DMS114 treated with DMSO at 0.1 percent for 48 hours (cell line): ENCODE measurements at regions not wholly inside any gene's neighbourhood (a gene's known extent, or its start where the extent isn't known, plus 50 kb on each side); places are given as distances from the start of the nearest gene placed in this dataset.
"Not testable (repeated sequence)": the region's sequence is repeated elsewhere in the genome, so short reads cannot be mapped to it uniquely, and the experiment has no call there.

Experiments
- DNase-seq: peaks from one replicate; lab custom pipeline; 2025; ENCODE audit not compliant: unreplicated experiment; lab: John Stamatoyannopoulos, UW

- no peak for DNase-seq
These were observed 136.3 kb downstream of the TFAP2C start for GRCh38 chr20:56765172-56766073.

- DNase-seq, result no peak
These were observed 137.4 kb downstream of the TFAP2C start for GRCh38 chr20:56766528-56766927.

- DNase-seq, result no peak
These were observed 141.0 kb downstream of the TFAP2C start for GRCh38 chr20:56769921-56770600.

GRCh38 chr20:56773749-56774148, 144.6 kb downstream of the TFAP2C start:
- DNase-seq, result no peak

GRCh38 chr20:56774873-56775272, 145.8 kb downstream of the TFAP2C start:
- no peak for DNase-seq

- no peak for DNase-seq
These were observed 147.2 kb downstream of the TFAP2C start for GRCh38 chr20:56776345-56776744.

GRCh38 chr20:56778765-56779195, 149.7 kb downstream of the TFAP2C start:
- DNase-seq, result no peak

GRCh38 chr20:56779452-56780143, 150.5 kb downstream of the TFAP2C start:
- no peak for DNase-seq

- no peak for DNase-seq
These were observed 151.2 kb downstream of the TFAP2C start for GRCh38 chr20:56780266-56780665.

- DNase-seq, result no peak
These were observed 152.1 kb downstream of the TFAP2C start for GRCh38 chr20:56781108-56781739.

GRCh38 chr20:56781987-56782560, 153.0 kb downstream of the TFAP2C start:
- not testable (repeated sequence) for DNase-seq

- not testable (repeated sequence) for DNase-seq
These were observed 153.7 kb downstream of the TFAP2C start for GRCh38 chr20:56782814-56783213.

- DNase-seq, result no peak
These were observed 154.7 kb downstream of the TFAP2C start for GRCh38 chr20:56783826-56784225.

GRCh38 chr20:56786503-56786902, 157.4 kb downstream of the TFAP2C start:
- DNase-seq, result no peak

- DNase-seq, result no peak
These were observed 159.1 kb downstream of the TFAP2C start for GRCh38 chr20:56788041-56788670.

GRCh38 chr20:56788671-56789610, 159.8 kb downstream of the TFAP2C start:
- DNase-seq, result no peak

GRCh38 chr20:56793916-56794315, 164.8 kb downstream of the TFAP2C start:
- DNase-seq, result no peak

- no peak for DNase-seq
These were observed 166.4 kb downstream of the TFAP2C start for GRCh38 chr20:56795492-56795891.

GRCh38 chr20:56796345-56796744, 167.2 kb downstream of the TFAP2C start:
- DNase-seq, result no peak
